Nucleus accumbens (tissue), 56 donors: ENCODE measurements at regions not wholly inside any gene's neighbourhood (a gene's known extent, or its start where the extent isn't known, plus 50 kb on each side); places are given as distances from the start of the nearest gene placed in this dataset.

Source experiments
- DNase-seq, 56 donors: peaks; one replicate each; lab custom pipeline; 2025; lab: John Stamatoyannopoulos, UW

DNA sequence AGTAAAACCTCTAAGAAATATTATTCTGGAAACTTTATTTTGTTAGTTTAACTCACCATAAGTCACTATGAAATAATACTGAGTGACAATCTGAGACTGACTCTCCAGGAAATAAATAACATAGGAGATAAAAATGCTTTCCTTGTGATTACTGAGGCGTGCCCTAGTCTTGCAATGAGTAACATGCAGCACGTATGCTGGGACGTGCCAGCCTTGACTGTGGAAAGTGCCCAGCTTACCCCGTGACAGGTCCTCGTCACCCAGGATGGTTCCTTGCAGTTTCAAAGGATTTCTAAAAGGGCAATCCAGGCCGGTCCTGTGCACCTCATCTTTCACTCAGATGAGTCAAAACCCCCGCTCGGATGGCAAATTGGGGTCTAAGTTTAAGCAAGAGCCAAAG lies 720.8 kb upstream of the ADAMTS16 start:
- DNase-seq, result no peak

DNA sequence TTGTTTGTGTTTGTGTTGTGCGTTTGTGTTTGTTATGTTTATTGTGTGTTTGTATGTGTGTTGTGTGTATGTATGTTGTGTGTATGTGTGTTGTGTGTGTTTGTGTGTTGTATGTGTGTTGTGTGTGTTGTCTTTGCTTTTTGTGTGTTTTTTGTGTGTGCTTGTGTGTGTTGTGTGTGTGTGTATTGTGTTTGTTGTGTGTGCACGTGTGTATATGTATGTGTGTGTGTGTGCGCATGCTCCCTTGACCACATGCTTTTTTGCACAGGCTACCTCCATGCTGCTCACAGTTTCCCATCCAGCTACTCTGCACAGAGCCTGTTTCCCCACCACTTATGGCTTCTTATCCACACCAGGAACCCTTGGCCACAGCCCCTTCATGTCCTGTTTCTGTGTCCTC lies 720.0 kb upstream of the ADAMTS16 start:
- no peak for DNase-seq

DNA sequence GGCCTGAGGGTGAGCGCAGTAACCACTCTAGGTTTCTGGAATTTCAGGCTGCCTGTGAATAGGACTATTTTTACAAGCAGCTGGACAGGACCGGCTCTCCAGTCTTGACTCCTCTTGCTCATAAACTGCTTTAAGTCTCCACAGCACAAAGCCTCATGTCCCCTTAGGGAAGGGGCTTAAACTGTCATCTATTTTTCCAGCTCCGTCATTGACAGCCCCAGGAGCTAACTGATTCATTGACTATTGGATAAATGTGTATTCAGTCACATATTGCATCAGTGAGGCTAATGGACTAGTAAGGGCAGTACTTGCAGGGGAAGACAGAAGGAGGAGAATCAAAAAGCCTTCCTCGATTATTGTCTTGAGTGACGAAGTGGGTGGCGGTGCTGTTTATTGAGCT lies 719.4 kb upstream of the ADAMTS16 start:
- DNase-seq, result no peak

DNA sequence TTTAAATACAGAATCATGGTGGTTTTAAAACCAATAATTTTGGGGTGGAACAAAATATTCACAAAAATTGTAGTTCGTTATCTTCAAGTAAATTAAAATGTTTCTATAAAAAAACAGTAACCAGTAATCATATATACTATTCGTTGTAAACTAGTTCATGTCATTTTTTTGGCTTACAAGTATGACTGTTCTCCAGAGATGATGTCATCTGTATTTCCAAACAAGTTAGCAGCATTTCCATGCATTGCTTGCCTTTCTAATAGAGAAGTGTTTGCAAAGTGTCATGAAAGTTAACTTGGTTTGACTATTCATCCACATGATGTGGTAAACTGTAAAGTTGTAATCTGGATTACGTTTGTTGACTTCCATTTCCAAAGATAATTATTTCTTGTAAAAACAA lies 717.9 kb upstream of the ADAMTS16 start:
- no peak for DNase-seq

DNA sequence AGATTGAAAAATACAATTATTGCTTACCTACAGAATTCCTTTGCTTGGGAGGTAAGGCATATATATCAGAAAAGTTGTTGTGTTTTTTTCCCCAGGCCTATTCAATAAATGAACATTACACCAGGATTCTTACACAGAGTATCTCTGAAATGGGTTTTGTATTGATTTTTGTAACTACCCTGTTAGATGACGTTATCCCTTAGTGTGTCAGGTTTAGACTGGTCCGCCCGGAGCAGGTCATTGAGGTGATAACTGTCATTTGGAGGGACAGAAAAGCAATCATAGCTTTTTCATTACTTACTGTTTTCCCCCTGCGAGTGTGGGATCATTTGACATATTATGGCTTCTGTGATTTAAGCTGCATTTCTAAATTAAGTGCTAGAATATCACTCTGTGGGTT lies 715.2 kb upstream of the ADAMTS16 start:
- no peak for DNase-seq

DNA sequence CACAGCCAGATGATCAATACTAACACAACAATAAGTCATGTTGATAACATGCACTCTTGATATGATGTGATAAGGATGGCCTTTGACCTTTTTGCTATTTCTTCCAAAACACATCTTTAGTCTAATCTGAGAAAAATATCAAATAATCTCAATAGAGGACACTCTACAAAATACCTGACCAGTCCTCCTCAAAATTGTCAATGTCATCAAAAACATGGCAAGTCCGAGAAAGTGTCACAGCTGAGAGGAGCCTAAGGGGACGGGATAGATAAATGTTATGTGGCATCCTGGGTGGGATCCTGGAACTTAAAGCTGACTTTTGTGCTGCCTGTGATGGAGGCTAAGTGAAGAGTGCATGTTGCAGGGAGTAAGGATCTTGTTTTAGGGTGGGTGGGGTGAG lies 699.6 kb upstream of the ADAMTS16 start:
- DNase-seq, result no peak

DNA sequence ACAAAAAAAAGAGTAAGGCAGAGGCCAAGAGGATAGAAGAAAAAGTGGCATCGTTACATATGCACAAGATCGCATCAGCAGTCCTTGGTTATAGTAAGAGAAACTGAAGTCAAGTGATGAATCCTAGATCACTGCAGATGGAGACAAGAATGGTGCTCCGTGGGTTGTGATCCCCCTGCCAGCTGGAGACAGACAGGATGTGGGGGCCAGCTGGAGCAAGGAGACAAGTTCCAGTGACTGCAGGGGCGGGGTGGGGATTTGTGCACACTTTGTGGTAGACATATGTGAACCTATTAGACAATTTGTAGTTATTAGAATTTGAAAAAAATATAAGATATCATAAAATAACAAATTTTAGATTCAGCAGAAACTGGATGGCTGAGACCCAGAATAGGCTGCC lies 697.9 kb upstream of the ADAMTS16 start:
- DNase-seq, result no peak

DNA sequence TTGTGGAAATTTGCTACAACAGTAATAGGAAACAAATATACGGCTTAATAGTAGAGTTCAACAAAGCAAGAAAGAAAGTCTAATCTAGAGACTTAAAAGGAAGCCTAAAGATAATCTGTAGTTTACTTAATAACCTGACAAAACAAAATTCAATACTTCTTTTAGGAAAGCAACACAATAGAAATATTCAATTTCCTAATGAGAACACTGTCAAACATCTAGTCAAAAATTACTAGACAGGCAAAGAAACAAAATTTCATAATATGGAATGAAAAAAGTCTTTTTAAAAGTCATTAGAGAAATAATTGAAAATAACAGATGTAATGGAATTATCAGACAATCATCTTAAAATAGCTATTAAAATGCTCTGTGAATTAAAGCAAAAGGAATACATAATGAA lies 692.5 kb upstream of the ADAMTS16 start:
- no peak for DNase-seq

DNA sequence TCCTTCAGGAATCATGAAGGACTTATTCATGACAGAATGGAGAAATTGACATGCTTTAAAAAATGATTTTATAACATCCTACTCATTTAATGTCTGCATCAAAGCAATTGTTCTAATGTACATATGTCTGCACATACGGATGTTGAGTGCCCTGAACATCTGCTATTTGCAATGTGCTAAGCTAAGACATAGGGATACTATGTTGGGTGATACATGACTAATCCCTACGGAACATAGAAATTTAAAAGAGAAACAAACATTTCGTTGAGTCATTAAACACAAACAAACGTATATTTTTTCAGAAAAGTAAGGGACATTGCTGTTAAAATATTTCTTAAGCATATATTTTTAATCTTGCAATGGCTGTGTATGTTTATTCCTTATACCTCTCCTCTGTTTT lies 686.5 kb upstream of the ADAMTS16 start:
- no peak for DNase-seq

DNA sequence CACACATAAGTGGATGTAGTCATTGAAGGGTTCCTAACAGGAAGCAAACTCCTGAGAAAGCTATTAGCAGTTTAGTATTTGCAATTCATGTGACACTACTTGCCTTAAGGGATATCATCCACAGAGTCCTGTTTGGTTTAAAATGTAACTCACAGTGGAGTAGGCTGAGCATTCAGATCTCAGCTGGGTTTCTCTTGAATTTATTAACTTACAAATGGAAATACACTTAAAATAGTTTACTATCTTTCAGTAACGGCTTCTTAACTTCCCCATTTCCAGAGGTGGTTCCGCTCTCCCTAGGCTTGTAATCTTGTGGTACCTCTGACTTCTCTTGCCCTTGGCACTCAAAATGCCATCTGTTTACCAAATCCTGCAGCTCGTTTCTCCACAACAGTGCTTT lies 660.7 kb upstream of the ADAMTS16 start:
- DNase-seq, result no peak

DNA sequence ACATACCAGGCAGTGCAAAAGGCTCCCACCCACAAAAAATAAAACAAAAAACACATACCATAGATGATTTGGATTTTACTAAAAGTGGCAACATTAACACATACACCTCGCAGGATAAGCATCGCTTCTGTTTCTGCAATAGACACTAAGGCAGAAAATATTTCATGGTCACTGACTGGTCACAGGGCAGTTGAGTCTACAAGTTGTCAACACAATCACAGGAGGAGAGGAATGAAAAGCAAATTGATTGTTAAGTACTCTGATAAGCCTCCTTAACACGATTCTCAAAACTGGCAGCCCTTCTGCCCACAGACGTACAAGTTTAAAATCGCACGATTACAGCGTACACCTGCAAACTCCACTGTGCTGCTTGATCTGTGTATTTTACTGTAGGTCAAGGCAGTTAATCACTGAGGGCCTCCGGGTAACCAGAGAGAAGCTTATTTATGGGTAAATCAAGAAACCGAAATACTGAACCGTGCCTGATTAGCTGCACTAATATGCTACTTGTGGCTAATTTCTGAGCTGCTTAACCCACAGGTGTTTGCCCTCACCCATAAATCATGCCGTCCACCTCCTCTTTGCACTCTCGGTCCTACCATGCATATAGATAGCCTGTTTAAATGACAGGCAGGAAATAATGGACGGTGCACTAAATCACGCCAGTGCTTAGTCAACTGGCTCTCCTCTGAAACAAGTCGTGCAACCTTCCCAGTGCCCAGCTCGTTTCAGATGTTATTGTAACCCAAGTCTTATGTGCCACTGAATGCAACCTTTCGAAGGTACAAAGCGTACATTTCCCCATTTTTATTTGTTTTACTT lies 659.4 kb upstream of the ADAMTS16 start:
- no peak for DNase-seq

DNA sequence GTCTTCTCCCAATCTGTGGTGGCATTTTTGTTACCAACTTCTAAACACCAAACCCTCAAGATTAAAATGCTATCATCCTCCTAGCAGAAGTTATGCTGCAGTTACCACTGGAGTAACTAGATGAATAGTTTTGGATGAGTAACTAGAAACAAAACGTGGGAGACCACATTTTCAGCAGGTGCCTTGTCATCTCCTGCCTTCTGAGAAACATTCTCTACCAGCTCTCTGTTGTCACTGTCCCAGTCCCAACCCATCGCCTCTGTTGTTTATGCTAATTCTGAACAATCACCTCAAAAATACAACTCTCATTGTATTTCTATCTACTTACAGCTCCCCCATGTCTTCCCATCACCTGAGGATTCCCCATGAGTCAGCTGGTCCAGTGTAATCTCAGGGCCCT lies 652.5 kb upstream of the ADAMTS16 start:
- DNase-seq, result no peak

DNA sequence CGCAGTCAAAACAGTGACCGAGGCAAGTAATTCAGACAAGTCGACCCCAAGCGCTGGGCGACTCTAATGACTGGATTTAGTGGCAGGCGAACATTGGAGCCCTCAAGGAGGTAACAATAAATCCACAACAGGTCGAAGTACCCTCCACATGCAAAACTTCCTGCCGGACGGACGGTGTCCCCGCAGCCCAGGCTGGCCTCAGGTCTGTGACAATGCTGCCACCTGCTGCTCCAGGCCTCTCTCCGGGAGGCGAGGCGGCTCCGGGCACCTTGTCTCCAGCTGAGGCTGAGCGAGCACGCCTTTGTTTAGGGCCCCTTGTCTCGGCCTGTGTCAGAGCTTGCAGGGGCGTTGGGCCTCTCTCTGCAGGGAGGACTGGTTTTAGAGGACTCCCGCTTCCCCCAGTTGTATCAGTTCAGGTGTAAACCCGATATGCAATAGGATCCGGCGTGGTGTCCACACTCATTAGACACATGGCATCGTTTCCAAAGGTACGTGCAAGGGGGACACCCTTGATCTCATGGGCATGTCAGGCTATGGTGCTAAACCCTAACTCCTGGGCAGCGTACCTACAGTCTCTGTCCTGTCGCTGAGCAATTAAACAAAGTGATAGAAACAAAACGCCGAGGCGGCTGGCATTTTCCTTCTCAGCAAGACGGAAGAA lies 628.0 kb upstream of the ADAMTS16 start:
- DNase-seq, result peak in 6 of 56 donors; percentile 1 to 28 (median 6)

DNA sequence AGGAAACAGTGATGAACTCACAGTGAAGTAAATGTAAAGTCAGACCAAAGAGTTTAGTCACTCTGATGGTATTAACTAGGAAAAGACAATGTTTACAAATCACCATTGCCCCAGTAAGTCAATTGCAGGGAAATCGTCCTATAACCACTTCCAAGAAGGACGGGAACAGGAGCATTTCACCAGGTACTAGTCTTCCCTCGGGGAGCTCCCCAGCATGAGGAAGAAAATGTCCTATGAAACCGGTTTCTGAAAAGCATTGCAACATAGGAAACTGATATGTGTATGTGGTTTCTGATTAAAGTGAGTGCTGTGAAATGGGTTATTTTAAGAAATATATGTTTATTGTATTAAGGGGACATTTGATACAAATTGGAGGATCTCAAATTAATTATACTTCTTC lies 626.7 kb upstream of the ADAMTS16 start:
- DNase-seq, result no peak

DNA sequence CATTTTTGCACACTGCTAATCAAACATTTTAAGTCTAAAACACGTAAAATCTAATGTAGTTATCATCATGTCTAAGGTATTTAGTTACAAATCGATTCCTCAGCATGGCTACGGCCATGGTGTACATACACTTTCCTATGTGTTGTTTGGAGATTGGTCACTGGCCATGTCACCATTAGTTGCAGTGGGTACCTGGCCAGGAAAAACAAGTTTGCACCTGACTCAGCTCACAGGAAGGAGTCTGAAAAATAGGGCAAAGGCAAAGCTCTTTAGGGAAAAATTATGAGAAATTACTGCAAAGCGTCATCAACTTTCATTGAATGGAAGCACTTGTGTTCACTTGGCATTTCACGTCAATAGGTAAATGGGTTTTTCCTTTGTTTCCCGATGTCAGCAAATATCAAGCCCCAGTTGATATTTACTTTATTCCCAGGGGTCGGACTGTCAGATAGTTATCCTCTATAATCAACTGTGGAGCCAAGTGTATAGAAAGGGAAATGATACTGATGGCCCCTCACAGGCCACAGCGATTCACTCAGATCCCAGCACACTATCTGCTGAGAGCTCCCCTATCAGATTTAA lies 626.0 kb upstream of the ADAMTS16 start:
- DNase-seq, result no peak

DNA sequence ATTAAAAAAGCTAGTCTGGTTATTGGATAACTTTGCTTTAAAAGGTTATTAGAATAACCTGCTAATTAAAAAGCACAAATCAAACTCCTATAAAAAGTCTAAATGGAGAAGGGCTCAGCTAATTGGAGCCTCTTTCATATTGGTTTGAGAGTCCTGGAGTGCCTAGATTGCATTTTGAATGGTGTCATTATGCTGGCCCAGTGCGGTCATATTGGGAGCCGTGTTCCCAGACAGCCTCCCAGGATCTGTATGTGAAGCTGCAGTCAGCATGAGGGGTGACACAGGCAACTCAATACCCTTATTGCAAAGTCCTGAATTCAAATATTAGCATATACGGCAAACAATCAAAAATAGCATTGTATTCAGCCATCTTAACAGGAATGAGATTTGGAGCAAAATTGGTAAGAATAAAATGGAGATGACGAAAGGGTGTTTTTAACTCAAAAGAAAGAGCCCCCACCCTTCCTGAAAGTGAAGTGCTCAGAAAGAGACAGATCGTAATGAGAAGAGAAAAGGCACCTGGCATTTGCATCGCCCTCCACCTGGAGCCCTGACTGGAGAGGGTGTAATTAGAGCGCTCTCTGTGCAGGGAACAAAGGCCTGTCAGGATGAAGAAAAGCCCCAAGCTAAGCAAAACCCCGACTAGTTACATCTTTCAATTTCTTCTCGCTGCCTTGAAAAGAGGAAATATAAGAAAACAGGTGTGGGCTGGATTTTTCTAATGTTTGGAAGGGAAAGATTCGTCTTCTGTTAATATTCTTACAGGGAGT lies 621.0 kb upstream of the ADAMTS16 start:
- no peak for DNase-seq

DNA sequence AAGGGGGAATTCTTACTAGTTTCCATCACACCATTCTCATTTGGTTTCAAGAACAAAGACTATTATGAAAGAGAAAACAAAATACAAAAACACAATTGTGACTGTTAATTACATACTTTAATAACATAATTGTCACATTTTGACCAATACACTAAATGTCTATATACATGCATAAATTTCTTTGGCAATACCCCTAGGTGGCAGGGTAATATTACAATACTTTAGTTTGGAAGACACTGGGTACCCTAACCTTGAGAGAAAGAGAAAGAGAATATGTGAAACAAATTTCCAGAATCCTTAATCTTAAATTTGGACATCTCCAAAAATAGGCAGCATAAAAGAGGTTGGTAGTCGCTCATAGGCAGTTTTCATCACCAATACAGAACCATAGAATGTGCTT lies 619.6 kb upstream of the ADAMTS16 start:
- no peak for DNase-seq

DNA sequence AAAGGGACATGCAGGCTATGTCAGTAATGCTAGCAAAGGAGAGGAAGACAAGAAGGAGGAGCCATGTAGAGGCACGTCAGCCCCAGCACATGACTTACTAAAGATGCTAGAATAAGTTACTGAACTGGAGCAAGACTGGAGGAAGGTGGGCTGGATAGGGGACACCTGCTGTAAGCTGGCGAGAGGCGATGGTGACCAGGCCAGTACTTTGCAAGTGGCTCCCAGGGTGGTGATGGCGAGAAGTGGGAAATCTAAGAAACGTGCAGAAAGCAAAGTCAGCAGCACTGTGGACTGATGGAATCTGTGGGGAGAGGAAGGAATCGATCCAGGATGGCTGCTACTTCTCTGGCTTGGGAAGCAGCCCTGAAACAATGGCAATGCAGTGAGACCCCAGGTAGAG lies 617.1 kb upstream of the ADAMTS16 start:
- DNase-seq, result no peak

DNA sequence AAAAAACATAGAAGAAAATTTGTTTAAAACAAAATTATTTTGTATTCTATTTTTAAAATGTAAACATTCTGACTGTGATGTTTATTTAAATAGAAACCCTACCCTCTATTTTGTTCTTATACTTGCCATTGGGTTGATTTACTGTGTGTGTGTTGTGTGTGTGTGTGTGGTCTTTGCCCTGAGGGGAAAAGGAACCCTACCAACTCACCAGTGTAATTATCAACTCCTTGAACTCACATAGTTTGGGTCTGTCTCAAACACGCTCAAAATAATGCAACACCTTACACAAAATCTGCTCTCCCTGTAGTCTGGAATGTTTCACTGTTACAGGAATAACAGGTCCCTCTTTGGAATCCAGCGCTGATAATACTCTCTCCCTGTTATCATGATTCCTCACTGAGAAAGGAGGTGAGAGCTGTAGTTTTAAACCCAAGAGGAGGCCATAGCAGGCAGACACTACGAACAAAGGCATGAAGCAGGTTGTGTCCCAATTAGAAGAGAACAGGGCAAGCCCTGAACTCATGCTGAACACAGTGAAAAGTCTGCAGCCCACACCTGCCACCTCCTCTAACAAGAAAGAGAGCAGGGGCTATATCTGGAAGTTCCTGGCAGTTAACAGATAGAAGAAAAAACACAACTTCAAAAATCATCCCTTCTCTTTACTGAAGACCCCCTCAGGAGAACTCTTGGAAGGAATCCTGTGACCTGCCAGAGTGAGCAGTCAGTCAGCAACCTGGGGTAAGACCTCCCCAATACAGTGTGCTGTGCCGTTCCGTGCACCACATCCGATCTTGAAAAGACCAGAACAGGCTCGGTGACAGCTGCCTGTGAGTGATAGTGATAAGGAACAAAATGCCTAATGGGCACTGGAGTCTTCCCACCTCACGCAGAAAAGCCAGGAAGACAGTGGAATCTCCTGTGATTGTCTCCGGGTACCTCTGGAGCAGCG lies 608.1 kb upstream of the ADAMTS16 start:
- DNase-seq, result no peak

DNA sequence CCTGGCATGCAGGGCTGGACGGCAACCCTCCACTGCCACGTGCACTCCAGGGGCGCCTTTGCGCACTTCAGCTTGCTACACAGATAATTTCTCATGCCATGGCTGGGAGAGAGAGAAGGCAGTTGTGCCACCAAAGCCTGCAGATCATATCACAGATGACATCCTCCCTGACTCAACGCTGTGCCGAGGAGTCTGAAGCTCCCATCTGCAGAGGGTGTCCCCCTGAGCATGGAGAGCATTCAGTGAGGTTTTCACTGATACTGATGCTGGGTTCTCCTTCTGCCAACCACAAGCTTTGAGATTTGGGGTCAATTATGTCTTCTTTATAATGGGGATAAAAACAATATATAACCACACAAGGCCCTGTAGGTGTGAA lies 607.4 kb upstream of the ADAMTS16 start:
- no peak for DNase-seq
